Osteoblast (primary cell): ENCODE measurements at regions not wholly inside any gene's neighbourhood (a gene's known extent, or its start where the extent isn't known, plus 50 kb on each side); places are given as distances from the start of the nearest gene placed in this dataset.

Experiments
- DNase-seq: peaks from one replicate; pipeline ENCODE4 v3.0.0; 2011; ENCODE audit warnings: low spot score, mixed read lengths; ENCODE audit not compliant: insufficient read length; ENCODE audit errors: missing footprints
- H2AFZ ChIP-seq: 2 replicates; pipeline ENCODE4 v1.6.0; 2011; ENCODE audit warnings: mild to moderate bottlenecking, low read length
- H3K27ac ChIP-seq: 2 replicates; pipeline ENCODE4 v1.5.1; 2011; ENCODE audit warnings: mild to moderate bottlenecking, low read depth, low read length, moderate library complexity
- H3K27me3 ChIP-seq: 2 replicates; pipeline ENCODE4 v1.6.0; 2012; ENCODE audit warnings: mild to moderate bottlenecking, control low read depth, inconsistent platforms, low read length, moderate library complexity; ENCODE audit not compliant: insufficient read depth
- H3K36me3 ChIP-seq: 2 replicates; pipeline ENCODE4 v1.5.1; 2011; ENCODE audit warnings: mild to moderate bottlenecking, low read length, control low read depth, moderate library complexity; ENCODE audit not compliant: insufficient read depth
- H3K4me1 ChIP-seq: 2 replicates; pipeline ENCODE4 v1.5.1; 2011; ENCODE audit warnings: mild to moderate bottlenecking, low read length, control low read depth, moderate library complexity; ENCODE audit not compliant: insufficient read depth
- H3K4me2 ChIP-seq: 2 replicates; pipeline ENCODE4 v1.6.0; 2011; ENCODE audit warnings: mild to moderate bottlenecking, low read length; ENCODE audit not compliant: insufficient read depth
- H3K4me3 ChIP-seq: fragments of 200-600 bp; sonication (generic); 3 replicates; pipeline ENCODE4 v1.5.1; 2012; ENCODE audit warnings: mild to moderate bottlenecking, low read length, inconsistent platforms; ENCODE audit not compliant: insufficient read depth
- H3K79me2 ChIP-seq: 2 replicates; pipeline ENCODE4 v1.6.0; 2012; ENCODE audit warnings: mild to moderate bottlenecking, low read length, control low read depth, inconsistent platforms; ENCODE audit not compliant: insufficient read depth
- H3K9me3 ChIP-seq: 2 replicates; pipeline ENCODE4 v1.5.1; 2011; ENCODE audit warnings: low read depth, low read length, control low read depth
- H4K20me1 ChIP-seq: 2 replicates; pipeline ENCODE4 v1.6.0; 2012; ENCODE audit warnings: mild to moderate bottlenecking, low read length, control low read depth; ENCODE audit not compliant: insufficient read depth
- TF ChIP-seq, protein P1 (sequence below): IDR thresholded peaks from 2 replicates; pipeline ENCODE4 v1.5.1; 2011; ENCODE audit warnings: mild to moderate bottlenecking, low read depth, low read length, moderate library complexity; ENCODE audit errors: extremely low read depth

DNA sequence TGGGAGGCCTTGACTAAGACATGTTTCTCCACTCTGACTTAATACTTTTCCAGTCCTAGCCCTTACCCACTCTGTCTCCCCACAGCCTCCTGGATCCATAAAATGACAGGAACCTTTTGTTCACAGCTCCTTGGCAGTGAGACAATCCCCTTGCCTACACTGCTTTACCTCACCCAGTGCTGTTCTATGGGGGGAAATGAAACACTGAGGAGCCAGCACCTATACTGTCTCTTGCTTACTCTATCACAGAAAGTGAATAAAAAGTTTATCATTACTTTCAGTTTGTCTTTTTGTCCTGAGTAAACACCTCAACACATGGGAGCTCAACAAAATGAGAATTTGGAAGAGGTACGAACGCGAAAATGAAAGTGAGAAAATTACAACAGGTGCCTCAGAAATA, 127.2 kb upstream of the DAAM1 start:
- no peak overlapping the region for H2AFZ ChIP-seq
- H4K20me1 ChIP-seq: no peaks in the 10 kb centered on the region
- no peak overlapping the region for H3K27ac ChIP-seq
- no peaks in the 10 kb centered on the region for H3K9me3 ChIP-seq
- H3K4me2 ChIP-seq: no peak overlapping the region
- TF ChIP-seq, protein P1, sequence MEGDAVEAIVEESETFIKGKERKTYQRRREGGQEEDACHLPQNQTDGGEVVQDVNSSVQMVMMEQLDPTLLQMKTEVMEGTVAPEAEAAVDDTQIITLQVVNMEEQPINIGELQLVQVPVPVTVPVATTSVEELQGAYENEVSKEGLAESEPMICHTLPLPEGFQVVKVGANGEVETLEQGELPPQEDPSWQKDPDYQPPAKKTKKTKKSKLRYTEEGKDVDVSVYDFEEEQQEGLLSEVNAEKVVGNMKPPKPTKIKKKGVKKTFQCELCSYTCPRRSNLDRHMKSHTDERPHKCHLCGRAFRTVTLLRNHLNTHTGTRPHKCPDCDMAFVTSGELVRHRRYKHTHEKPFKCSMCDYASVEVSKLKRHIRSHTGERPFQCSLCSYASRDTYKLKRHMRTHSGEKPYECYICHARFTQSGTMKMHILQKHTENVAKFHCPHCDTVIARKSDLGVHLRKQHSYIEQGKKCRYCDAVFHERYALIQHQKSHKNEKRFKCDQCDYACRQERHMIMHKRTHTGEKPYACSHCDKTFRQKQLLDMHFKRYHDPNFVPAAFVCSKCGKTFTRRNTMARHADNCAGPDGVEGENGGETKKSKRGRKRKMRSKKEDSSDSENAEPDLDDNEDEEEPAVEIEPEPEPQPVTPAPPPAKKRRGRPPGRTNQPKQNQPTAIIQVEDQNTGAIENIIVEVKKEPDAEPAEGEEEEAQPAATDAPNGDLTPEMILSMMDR: no peak
- H3K4me3 ChIP-seq: no peak overlapping the region
- no peaks in the 10 kb centered on the region for H3K79me2 ChIP-seq
- DNase-seq: no peak
- no peaks in the 10 kb centered on the region for H3K36me3 ChIP-seq
- H3K4me1 ChIP-seq: no peaks in the 10 kb centered on the region
- no peaks in the 10 kb centered on the region for H3K27me3 ChIP-seq

DNA sequence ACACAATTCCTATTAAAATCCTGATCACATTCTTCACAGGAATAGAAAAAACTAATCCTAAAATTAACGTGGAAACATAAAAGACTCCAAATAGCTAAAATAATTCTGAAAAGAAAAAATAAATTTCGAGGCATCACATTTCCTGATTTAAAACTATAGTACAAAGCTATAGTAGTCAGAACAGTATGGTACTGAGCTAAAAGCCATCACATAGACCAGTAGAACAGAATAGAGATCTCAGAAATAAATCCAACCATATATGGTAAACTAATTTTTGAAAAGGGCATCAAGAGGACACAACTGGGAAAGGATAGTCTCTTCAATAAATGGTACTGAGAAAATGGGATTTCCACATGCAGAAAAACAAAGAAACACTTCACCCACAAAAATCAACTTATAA, 125.2 kb upstream of the DAAM1 start:
- H3K4me3 ChIP-seq: no peak overlapping the region
- no peak overlapping the region for H3K27ac ChIP-seq
- no peak overlapping the region for H2AFZ ChIP-seq
- TF ChIP-seq, protein P1: no peak
- H3K27me3 ChIP-seq: no peaks in the 10 kb centered on the region
- no peak overlapping the region for H3K4me2 ChIP-seq
- H4K20me1 ChIP-seq: no peaks in the 10 kb centered on the region
- H3K9me3 ChIP-seq: no peaks in the 10 kb centered on the region
- no peak for DNase-seq
- H3K4me1 ChIP-seq: no peaks in the 10 kb centered on the region
- no peaks in the 10 kb centered on the region for H3K79me2 ChIP-seq
- H3K36me3 ChIP-seq: no peaks in the 10 kb centered on the region

DNA sequence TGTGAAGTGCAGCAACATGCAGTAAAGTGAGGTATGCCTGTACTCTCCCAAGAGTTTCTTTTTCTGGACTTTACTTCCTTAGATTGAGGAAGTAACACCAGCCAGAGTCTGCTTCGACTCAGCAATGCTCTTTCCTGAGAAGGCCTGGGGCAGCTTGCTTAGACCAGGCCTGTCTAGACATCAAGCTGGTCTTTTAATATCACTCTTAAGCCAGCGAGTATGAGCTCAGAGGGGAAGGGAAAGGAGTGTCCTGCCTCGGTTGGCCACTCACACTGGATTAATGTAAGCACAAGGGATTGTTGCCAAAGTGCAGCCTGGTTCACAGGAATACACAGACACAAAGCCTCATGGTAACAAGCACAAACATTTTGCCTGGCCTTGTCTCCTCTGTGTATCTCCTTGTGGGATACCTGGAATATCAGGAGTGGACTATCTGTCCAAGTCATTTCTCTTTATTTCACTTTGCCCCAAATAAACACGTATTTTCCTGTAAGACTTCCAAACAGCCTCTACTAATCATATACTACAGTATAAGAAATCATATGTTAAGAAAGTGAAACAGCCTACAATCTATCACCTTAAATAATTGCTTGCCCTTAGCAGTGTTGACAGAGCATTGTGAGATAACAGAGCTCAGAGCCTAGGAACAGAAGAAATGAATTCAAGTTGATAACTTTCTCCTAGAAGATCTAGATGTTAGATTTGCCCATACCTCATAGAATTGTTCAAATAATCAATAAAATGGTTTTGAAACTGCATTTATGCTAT, 121.2 kb upstream of the DAAM1 start:
- Histone ChIP-seq H3K4me2 (no peak overlapping the region), H3K4me3 (no peak overlapping the region), H3K4me1 (no peaks in the 10 kb centered on the region), H2AFZ (peak overlapping the region; percentile 56), H3K9me3 (no peaks in the 10 kb centered on the region), H3K36me3 (no peaks in the 10 kb centered on the region), H3K27me3 (no peaks in the 10 kb centered on the region), H3K27ac (no peak overlapping the region), H3K79me2 (no peaks in the 10 kb centered on the region), H4K20me1 (no peaks in the 10 kb centered on the region)
- TF ChIP-seq, protein P1: no peak
- DNase-seq: no peak

DNA sequence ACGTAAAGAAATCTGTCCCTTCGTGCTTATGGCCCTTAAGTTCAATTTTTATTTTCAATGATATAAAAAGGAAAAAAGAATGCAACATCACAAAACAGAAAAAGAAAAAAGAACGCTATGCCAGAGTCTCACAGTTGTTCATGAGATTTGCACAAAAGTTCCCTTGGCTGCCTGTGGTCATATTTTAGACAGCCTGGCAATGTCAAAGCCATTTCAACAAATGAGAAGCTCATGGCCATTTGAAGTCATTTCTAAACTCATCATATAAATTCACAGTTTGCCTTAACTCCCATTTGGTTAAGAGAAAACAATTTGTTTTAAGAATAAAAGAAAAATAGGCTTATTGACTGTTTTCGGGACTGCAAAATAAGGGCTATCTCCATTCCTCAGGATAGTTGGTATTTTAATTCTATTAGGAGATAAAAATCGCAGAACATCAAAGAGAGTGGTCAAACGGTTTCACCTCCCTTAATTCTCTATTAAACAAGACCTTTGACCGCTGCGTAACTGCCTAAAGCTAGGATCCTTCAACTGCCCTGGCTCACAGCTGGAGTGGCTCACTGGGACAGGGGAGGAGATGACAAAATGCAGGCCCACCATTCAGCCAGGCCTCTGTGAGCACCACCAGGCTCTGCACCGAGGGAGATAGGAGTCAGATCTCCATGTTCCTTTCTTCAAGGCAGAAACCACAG, 119.2 kb upstream of the DAAM1 start:
- Histone ChIP-seq H3K4me1 (no peaks in the 10 kb centered on the region), H3K27ac (no peak overlapping the region), H3K79me2 (no peaks in the 10 kb centered on the region), H3K4me2 (no peak overlapping the region), H3K9me3 (no peaks in the 10 kb centered on the region), H3K27me3 (no peaks in the 10 kb centered on the region), H3K4me3 (no peak overlapping the region), H3K36me3 (no peaks in the 10 kb centered on the region), H4K20me1 (no peaks in the 10 kb centered on the region), H2AFZ (no peak overlapping the region)
- TF ChIP-seq, protein P1: no peak
- peak; percentile 54 for DNase-seq
